ENCODE measurements at regions not wholly inside any gene's neighbourhood (a gene's known extent, or its start where the extent isn't known, plus 50 kb on each side); places are given as distances from the start of the nearest gene placed in this dataset.
A peak's percentile ranks its signal among the peaks of the same experiment; 100 is the strongest.
"Not testable (repeated sequence)": the region's sequence is repeated elsewhere in the genome, so short reads cannot be mapped to it uniquely, and the experiment has no call there.

- no peak for DNase-seq
Observed at GRCh38 chr21:39022035-39022434, 161.2 kb downstream of the PSMG1 start.

- no peak for DNase-seq
Observed at GRCh38 chr21:39021478-39021832, 161.8 kb downstream of the PSMG1 start.

- peak; percentile 76 for DNase-seq
Observed at GRCh38 chr21:39020751-39021477, 162.3 kb downstream of the PSMG1 start.

GRCh38 chr21:39018730-39019129, 164.5 kb downstream of the PSMG1 start:
- no peak for DNase-seq

- no peak for DNase-seq
Observed at GRCh38 chr21:39016740-39017315, 166.4 kb downstream of the PSMG1 start.

DNA sequence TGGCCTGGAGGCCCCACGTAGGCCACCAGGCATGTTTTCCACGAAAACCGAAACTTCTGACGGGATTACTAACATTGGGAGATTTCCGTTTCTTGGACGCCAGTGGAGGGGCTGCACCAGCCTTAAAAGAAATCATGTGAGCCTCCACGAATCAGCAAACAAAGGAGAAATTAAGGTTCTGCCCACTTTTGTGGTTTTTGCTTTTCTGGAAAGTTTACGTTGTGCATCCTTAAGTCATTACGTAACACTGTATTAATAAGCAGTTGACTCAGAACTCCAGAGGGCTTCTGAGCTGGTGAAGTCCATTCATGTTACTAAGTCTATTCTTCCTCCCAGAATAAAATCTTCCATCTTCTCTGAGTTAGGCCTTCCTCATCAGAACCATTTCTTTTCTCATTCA, 168.5 kb downstream of the PSMG1 start:
- DNase-seq: peak; percentile 97

DNA sequence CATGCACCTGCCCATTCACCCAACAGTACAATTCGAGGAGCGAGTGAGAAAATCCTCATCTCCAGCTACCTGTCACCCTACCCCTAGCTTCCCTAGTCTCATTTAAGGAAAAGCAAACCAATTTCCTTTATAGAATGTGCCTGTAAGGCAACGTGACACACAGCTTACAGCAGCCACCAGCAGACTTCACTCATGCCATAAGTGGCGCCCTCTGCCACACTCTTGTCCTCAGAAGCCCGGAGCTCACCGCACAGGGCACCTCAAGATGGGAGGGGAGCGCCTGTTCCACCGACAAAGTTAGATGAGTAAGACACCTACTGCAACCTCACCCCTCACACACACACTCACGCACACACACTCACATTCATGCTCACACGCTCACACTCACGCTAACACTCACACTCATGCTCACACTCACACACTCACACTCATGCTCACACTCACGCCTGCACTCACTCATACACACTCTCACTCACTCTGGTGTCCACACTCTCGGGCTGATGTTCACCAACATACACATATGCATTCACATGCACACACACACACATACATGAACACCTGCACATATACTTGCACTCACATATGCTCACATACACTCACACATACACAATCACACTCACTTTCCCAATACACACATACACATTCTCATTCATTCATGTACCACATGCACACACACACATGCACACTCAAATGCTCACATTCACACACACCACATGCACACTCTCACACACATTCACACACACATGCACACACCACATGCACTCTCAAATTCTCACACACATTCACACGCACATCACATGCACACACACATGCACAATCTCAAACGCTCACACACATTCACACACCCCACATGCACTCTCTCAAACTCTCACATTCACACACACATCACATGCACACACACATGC, 170.7 kb downstream of the PSMG1 start:
- DNase-seq: no peak

DNA sequence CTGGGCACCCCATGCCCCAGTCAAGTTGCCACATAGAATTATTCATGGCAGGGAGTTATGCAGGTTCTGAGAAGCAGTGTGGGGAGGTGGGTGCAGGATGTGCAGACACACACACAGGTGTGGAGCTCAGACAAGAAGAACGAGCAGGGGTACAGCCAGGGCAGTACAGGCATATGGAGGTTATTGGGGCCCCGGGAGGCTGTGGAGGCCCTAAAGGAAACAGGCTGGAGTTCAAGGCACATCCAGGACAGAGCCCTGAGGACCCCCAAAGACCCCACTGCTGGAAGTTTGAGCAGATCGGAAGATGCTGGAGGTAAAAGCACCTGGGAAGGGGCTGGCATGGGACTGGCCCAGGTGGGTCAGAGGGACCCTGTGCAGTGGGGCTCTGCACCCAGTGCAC, 171.3 kb downstream of the PSMG1 start:
- DNase-seq: no peak

GRCh38 chr21:39010629-39011404, 172.4 kb downstream of the PSMG1 start:
- no peak for DNase-seq

- no peak for DNase-seq
Observed at GRCh38 chr21:39009587-39010225, 173.5 kb downstream of the PSMG1 start.

- no peak for DNase-seq
Observed at GRCh38 chr21:39007985-39008384, 175.3 kb downstream of the PSMG1 start.

- no peak for DNase-seq
Observed at GRCh38 chr21:39007532-39007931, 175.7 kb downstream of the PSMG1 start.

- no peak for DNase-seq
Observed at GRCh38 chr21:39006571-39007311, 176.5 kb downstream of the PSMG1 start.

DNA sequence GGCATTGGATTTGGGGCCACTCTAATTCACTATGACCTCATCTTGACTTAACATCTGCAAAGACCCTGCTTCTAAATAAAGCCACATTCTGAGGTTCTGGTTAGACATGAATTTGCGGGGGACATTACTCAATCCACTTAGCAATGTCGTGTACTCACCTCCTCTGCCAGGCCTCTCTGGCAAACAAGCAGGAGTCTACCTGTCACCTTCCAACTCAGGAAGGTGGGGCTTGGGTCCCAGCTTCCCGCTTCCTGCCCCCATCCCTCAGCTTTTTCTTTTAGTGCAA, 177.8 kb downstream of the PSMG1 start:
- no peak for DNase-seq

DNA sequence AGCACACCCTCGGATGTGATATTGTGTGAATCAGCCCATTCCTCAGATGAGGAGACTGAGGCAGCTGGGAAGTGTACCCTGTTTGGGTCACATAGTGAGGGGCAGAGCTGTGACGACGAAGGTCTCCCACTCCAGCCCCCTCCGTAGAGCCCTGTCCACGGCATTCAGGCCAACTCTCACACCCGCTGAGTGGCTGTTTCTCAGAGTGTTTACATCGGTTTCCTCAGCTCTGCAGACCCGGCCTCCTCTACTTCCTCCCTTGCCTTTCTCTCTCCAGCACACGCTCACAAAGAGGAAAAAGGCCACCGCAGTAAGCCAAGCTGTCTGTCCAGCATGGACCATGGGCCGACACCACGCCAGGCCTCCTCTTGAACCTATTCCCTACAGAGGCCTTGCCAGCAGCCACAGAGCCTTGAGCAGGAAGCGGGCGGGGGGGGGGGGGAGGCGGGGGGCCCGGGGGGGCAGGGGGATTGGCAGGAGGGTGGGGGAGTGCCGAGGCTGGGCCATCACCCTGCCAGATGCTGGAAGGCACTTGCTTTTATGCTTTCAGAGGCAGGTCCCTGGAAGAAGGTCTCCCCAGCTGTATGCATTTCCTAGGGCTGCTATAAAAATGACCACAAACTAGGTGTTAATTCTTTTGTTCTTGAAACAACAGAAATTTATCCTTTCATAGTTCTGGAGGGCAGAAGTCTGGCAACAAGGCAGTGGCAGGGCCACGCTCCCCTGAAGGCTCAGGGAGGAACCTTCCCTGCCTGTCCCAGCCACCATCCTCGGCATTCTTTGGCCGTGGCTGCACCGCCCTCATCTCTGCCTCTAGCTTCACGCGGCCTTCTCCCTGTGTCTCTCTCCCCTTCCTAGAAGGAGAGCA, 178.4 kb downstream of the PSMG1 start:
- DNase-seq: no peak

DNA sequence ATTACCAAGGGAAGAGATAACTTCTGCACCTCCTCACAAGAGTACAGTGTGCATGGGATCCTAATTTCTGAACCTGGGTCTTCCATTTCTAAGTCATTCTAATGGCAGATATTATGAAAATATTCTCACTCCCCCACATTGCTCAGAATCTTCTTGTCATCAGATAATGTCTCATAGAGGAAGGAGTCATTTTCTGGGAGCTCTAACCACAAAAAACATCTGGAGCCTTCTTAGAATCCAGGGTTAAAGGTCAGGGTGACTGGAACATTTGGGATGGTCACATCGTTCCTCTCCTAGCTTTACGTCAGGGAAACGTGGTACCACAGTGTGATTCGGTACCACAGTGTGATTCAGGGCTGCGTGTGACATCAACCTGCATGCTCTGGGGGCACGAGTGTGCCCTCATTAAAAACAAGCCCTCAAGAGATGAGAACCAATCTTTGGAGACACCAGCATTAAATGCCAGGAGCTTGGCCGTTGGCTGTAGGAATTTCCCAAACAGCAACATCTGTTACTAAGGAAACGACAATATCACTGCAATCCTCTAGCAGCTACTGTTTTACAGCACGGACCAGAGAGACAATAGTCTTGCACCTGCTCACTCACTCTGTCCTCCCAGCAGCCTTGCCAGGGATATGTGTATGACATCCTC, 179.1 kb downstream of the PSMG1 start:
- peak; percentile 62 for DNase-seq

GRCh38 chr21:39001341-39001740, 181.9 kb downstream of the PSMG1 start:
- no peak for DNase-seq

- no peak for DNase-seq
Observed at GRCh38 chr21:39000496-39000895, 182.8 kb downstream of the PSMG1 start.

DNA sequence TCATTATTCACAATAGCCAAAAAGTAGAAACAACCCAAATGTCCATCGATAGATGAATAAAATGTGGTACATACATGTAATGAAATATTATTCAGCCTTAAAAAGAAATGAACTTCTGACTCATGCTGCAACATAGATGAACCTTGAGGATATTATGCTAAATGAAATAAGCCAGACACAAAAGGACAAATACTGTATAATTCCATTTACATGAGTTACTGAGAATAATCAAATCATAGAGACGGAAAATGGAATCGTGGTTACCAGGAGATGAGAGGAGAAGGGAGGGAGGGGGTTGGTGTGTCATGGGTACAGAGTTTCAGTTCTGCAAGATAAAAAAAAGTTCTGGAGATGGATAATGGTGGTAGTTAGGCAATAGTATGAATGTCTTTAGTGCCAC, 184.1 kb downstream of the PSMG1 start:
- DNase-seq: peak; percentile 57

DNA sequence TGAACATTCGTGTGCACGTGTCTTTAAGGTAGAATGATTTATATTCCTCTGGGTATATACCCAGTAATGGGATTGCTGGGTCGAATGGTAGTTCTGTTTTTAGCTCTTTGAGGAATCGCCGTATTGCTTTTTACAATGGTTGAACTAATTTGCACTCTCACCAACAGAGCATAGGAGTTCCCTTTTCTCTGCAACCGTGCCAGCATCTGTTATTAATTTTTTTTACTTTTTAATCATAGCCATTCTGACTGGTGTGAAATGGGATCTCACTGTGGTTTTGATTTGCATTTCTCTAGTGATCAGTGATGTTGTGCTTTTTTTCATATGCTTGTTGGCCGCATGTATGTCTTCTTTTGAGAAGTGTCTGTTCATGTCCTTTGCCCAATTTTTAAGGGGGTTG, 185.0 kb downstream of the PSMG1 start:
- DNase-seq: peak; percentile 46

DNA sequence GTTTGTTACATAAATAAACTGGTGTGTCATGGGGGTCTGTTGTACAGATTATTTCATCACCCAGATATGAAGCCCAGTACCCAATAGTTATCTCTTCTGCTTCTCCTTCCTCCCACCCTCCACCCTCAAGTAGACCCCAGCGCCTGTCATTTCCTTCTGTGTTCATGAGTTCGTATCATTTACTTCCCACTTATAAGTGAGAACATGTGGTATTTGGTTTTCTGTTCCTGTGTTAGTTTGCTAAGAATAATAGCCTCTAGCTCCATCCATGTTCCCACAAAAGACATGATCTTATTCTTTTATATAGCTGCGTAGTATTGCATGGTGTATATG, 185.4 kb downstream of the PSMG1 start:
- not testable (repeated sequence) for DNase-seq
